SJCRH30 (cell line): ENCODE measurements at regions not wholly inside any gene's neighbourhood (a gene's known extent, or its start where the extent isn't known, plus 50 kb on each side); places are given as distances from the start of the nearest gene placed in this dataset.
A peak's percentile ranks its signal among the peaks of the same experiment; 100 is the strongest.
"Not testable (repeated sequence)": the region's sequence is repeated elsewhere in the genome, so short reads cannot be mapped to it uniquely, and the experiment has no call there.

Experiments used
- DNase-seq, 2 experiments: peaks; one replicate each; pipeline ENCODE4 v3.0.0-alpha.2; 2015 to 2020
- H3K27ac ChIP-seq: fragments of 250-450 bp; sonication (Bioruptor Pico); 2 replicates; pipeline ENCODE4 v1.5.1; 2020; ENCODE audit warnings: mild to moderate bottlenecking, moderate library complexity
- H3K27me3 ChIP-seq: fragments of 250-450 bp; sonication (Bioruptor Pico); 2 replicates; pipeline ENCODE4 v1.5.1; 2020; ENCODE audit warnings: mild to moderate bottlenecking, moderate library complexity
- H3K36me3 ChIP-seq: fragments of 250-450 bp; sonication (Bioruptor Pico); 2 replicates; pipeline ENCODE4 v1.5.1; 2020; ENCODE audit warnings: mild to moderate bottlenecking, moderate library complexity
- H3K4me1 ChIP-seq: fragments of 250-450 bp; sonication (Bioruptor Pico); 2 replicates; pipeline ENCODE4 v1.5.1; 2020; ENCODE audit warnings: mild to moderate bottlenecking, moderate library complexity
- H3K4me3 ChIP-seq: fragments of 250-450 bp; sonication (Bioruptor Pico); 2 replicates; pipeline ENCODE4 v1.5.1; 2020; ENCODE audit warnings: mild to moderate bottlenecking, moderate library complexity
- H3K9me3 ChIP-seq: fragments of 250-450 bp; sonication (Bioruptor Pico); replicated peaks from 2 replicates; pipeline ENCODE4 v1.5.1; 2020; ENCODE audit warnings: mild to moderate bottlenecking, moderate library complexity

DNA sequence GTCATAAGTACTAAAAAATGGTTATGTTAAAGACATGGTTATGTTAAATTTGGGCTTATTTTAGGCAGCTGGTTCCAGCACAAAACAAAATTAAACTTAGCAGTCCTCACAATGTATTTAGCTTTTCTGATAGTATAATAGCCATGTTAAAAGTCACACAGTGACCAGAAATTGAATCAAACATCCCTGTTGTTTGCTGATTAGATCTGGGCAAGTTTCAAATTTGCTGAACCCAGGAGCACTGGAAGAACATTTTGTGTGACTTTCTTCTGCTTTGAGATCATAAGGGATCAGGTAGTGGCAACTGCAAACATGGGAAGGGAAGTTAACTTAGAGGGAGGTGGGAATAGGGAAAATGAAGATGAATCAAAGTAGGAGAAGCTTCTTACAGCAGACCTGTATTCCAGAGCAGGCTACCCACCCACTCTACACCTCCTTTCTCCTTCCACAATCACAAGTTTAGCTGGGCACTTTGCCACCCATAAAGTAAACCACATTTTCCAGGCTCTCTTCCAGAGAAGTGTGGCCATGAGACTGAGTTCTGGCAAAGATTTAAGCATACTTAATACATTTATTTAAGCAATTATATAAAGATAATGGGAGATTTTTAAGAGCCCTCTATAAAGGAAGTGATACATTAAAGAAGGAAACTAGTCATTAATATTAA lies 616.1 kb upstream of the LRATD1 start:
- no peaks in the 10 kb centered on the region for H3K27me3 ChIP-seq
- H3K4me1 ChIP-seq = peaks cover 15% of the 10 kb centered on the region
- H3K27ac ChIP-seq = no peak overlapping the region
- H3K9me3 ChIP-seq = no peaks in the 10 kb centered on the region; the same call in 1 of the 2 replicates
- DNase-seq = peak; percentile 11 to 54
- no peaks in the 10 kb centered on the region for H3K36me3 ChIP-seq
- H3K4me3 ChIP-seq = no peak overlapping the region

GRCh38 chr2:14018620-14019019 lies 613.9 kb upstream of the LRATD1 start:
- peaks cover 7% of the 10 kb centered on the region for H3K4me1 ChIP-seq
- no peak overlapping the region for H3K27ac ChIP-seq
- H3K27me3 ChIP-seq = no peaks in the 10 kb centered on the region
- DNase-seq = no peak
- H3K9me3 ChIP-seq = no peaks in the 10 kb centered on the region
- no peak overlapping the region for H3K4me3 ChIP-seq
- H3K36me3 ChIP-seq = no peaks in the 10 kb centered on the region

DNA sequence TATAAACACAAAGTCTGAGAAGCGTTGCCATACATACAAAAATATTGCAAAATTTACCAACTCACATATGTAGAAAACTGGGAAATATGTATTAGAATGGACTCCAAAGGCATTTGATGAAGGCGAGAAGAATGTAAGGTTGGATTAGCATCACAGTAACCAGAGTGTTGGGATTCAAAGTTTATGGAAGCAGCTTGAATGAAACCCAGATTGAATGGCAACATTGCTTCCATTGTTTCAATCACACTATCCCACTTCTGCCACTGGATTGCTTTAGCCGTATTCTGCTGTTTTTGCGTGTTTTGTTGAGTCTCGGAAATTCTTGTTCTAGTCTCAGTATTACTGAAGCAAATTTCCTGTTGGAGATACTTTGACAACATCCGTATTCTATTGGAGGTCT lies 609.0 kb upstream of the LRATD1 start:
- no peaks in the 10 kb centered on the region for H3K4me1 ChIP-seq
- no peaks in the 10 kb centered on the region for H3K36me3 ChIP-seq
- H3K9me3 ChIP-seq = no peaks in the 10 kb centered on the region
- no peak overlapping the region for H3K4me3 ChIP-seq
- H3K27me3 ChIP-seq = no peaks in the 10 kb centered on the region
- DNase-seq = no peak
- H3K27ac ChIP-seq = no peak overlapping the region

- no peaks in the 10 kb centered on the region for H3K36me3 ChIP-seq
- no peak overlapping the region for H3K4me3 ChIP-seq
- H3K9me3 ChIP-seq = no peaks in the 10 kb centered on the region
- H3K27me3 ChIP-seq = no peaks in the 10 kb centered on the region
- no peaks in the 10 kb centered on the region for H3K4me1 ChIP-seq
- peak in 1 of 2 experiments; percentile 7 for DNase-seq
- no peak overlapping the region for H3K27ac ChIP-seq
Observed at GRCh38 chr2:14039134-14039533, 593.4 kb upstream of the LRATD1 start.

GRCh38 chr2:14047491-14047890 lies 585.0 kb upstream of the LRATD1 start:
- no peak for DNase-seq
- H3K27ac ChIP-seq = no peak overlapping the region
- no peaks in the 10 kb centered on the region for H3K9me3 ChIP-seq
- no peaks in the 10 kb centered on the region for H3K4me1 ChIP-seq
- H3K4me3 ChIP-seq = no peak overlapping the region
- no peaks in the 10 kb centered on the region for H3K36me3 ChIP-seq
- no peaks in the 10 kb centered on the region for H3K27me3 ChIP-seq

DNA sequence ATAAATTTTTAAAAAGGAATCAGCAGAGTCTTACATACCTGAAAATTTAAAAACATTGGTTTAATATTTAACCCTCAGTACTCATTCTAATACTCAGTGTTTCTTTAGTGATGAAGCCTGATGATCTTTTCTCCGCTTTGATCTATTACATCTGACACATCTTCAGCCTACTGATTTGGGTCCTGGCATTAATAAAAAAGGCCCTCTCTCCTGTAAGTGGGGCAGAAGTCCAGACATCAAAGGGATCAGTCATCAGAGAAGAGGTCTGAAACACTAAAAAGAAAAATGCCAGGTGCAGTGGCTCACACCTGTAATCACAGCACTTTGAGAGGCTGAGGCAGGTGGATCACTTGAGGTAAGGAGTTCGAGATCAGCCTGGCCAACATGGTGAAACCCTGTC lies 581.1 kb upstream of the LRATD1 start:
- DNase-seq = no peak

DNA sequence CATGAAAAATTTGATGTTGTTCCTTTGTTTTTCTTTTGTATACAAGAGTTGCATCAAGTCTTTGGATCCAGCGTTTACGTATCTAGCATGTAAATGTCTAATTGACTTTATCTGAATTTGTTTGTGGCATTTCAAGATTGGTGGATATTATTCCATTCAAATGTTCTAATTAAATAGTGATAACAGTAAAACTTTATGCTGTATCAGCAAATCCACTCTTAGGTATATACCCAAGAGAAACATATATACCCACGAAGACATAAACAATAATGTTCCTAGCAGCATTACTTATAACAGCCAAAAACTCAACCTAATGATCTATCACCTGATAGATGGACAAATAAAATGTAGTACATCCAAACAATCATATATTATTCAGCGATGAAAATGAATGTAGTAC lies 579.4 kb upstream of the LRATD1 start:
- no peaks in the 10 kb centered on the region for H3K27me3 ChIP-seq
- no peaks in the 10 kb centered on the region for H3K36me3 ChIP-seq
- H3K4me3 ChIP-seq = no peak overlapping the region
- H3K4me1 ChIP-seq = no peaks in the 10 kb centered on the region
- no peaks in the 10 kb centered on the region for H3K9me3 ChIP-seq
- no peak overlapping the region for H3K27ac ChIP-seq
- DNase-seq = no peak

More for the DNA sequence above, 581.1 kb upstream of the LRATD1 start:
- H3K4me1 ChIP-seq = no peaks in the 10 kb centered on the region
- no peak overlapping the region for H3K4me3 ChIP-seq
- H3K27ac ChIP-seq = no peak overlapping the region
- H3K9me3 ChIP-seq = no peaks in the 10 kb centered on the region
- no peaks in the 10 kb centered on the region for H3K27me3 ChIP-seq
- H3K36me3 ChIP-seq = no peaks in the 10 kb centered on the region

DNA sequence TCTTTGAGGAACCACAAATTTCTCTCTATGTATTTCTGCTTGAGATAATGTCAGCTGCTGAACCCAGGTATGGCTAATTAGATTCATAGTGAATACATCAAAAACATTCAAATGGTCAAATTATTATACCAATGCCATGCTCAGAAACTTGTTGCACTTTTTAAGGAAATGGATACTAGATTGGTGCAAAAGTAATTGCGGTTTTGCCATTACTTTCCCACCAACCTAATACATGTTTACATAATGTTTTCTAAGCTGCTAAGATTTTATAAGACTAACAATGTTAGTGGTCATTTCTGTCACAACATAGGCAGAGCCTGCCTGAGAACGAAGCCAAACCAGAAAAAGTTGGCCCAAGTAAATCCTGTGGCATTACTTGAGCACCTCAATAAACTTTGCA lies 568.2 kb upstream of the LRATD1 start:
- Histone ChIP-seq H3K4me3 (no peak overlapping the region), H3K27ac (no peak overlapping the region), H3K27me3 (no peaks in the 10 kb centered on the region), H3K9me3 (no peaks in the 10 kb centered on the region), H3K4me1 (no peaks in the 10 kb centered on the region), H3K36me3 (no peaks in the 10 kb centered on the region)
- DNase-seq = no peak

GRCh38 chr2:14072338-14072737 lies 560.2 kb upstream of the LRATD1 start:
- no peaks in the 10 kb centered on the region for H3K36me3 ChIP-seq
- H3K9me3 ChIP-seq = no peaks in the 10 kb centered on the region
- H3K4me1 ChIP-seq = peaks cover 4% of the 10 kb centered on the region; the same call in 1 of the 2 replicates
- no peaks in the 10 kb centered on the region for H3K27me3 ChIP-seq
- DNase-seq = no peak
- H3K27ac ChIP-seq = no peak overlapping the region
- H3K4me3 ChIP-seq = no peak overlapping the region

GRCh38 chr2:14074691-14075090 lies 557.8 kb upstream of the LRATD1 start:
- H3K27ac ChIP-seq = no peak overlapping the region
- H3K9me3 ChIP-seq = no peaks in the 10 kb centered on the region
- no peak overlapping the region for H3K4me3 ChIP-seq
- no peaks in the 10 kb centered on the region for H3K36me3 ChIP-seq
- peaks cover 4% of the 10 kb centered on the region; the same call in 1 of the 2 replicates for H3K4me1 ChIP-seq
- DNase-seq = no peak
- no peaks in the 10 kb centered on the region for H3K27me3 ChIP-seq

GRCh38 chr2:14079576-14079975 lies 552.9 kb upstream of the LRATD1 start:
- no peak overlapping the region for H3K4me3 ChIP-seq
- H3K4me1 ChIP-seq = no peaks in the 10 kb centered on the region
- no peak for DNase-seq
- no peaks in the 10 kb centered on the region for H3K9me3 ChIP-seq
- H3K27ac ChIP-seq = no peak overlapping the region
- H3K36me3 ChIP-seq = no peaks in the 10 kb centered on the region
- no peaks in the 10 kb centered on the region for H3K27me3 ChIP-seq

DNA sequence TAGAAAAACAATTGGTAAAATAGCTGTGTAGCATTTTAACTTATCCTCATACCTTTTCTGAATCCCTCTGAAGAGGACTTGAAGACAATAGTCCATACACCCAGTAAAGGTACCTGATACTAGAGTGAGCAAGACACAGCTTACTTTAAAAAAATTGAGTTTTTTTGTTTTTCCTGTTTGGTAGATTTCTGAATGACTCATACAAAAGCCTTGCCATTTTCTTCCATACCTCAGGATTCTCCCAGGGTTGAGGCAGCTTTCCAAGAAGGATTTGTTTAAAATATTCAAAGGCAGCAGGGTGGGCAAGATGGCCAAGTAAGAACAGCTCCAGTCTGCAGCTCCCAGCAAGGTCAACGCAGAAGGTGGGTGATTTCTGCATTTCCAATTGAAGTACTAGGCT lies 551.0 kb upstream of the LRATD1 start:
- no peak overlapping the region for H3K27ac ChIP-seq
- no peaks in the 10 kb centered on the region for H3K9me3 ChIP-seq
- no peaks in the 10 kb centered on the region for H3K36me3 ChIP-seq
- no peak overlapping the region for H3K4me3 ChIP-seq
- no peaks in the 10 kb centered on the region for H3K27me3 ChIP-seq
- DNase-seq = no peak
- no peaks in the 10 kb centered on the region for H3K4me1 ChIP-seq

GRCh38 chr2:14082640-14083039 lies 549.9 kb upstream of the LRATD1 start:
- no peaks in the 10 kb centered on the region for H3K27me3 ChIP-seq
- H3K4me3 ChIP-seq = no peak overlapping the region
- H3K36me3 ChIP-seq = no peaks in the 10 kb centered on the region
- H3K4me1 ChIP-seq = no peaks in the 10 kb centered on the region
- no peaks in the 10 kb centered on the region for H3K9me3 ChIP-seq
- H3K27ac ChIP-seq = no peak overlapping the region
- peak; percentile 8 to 24 for DNase-seq

- no peaks in the 10 kb centered on the region for H3K27me3 ChIP-seq
- H3K4me1 ChIP-seq = no peaks in the 10 kb centered on the region
- H3K4me3 ChIP-seq = no peak overlapping the region
- no peaks in the 10 kb centered on the region for H3K36me3 ChIP-seq
- no peaks in the 10 kb centered on the region for H3K9me3 ChIP-seq
- no peak for DNase-seq
- H3K27ac ChIP-seq = no peak overlapping the region
Observed at GRCh38 chr2:14094592-14094991, 537.9 kb upstream of the LRATD1 start.

- H3K36me3 ChIP-seq, H3K27me3 ChIP-seq, H3K4me3 ChIP-seq, H3K27ac ChIP-seq, DNase-seq, H3K4me1 ChIP-seq, H3K9me3 ChIP-seq: not testable (repeated sequence)
Observed at GRCh38 chr2:14099101-14099500, 533.4 kb upstream of the LRATD1 start.

DNA sequence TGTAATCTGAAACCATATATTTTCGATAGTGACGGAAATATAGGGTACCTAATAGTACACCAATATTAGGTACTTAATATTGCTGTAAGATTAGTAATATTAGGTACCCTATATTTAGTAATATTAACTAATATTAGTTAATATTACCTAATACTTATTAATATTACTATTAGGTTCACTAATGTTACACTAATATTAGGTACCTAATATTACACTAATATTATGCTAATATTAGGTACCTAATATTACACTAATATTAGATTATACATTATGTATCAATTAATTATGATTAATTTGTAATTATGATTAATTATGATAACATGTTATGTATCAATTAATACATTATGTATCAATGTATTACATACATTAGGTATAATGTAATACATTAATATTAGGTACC lies 518.2 kb upstream of the LRATD1 start:
- H3K4me1 ChIP-seq = no peaks in the 10 kb centered on the region
- no peak overlapping the region for H3K4me3 ChIP-seq
- H3K36me3 ChIP-seq = no peaks in the 10 kb centered on the region
- no peak for DNase-seq
- no peaks in the 10 kb centered on the region for H3K9me3 ChIP-seq
- H3K27me3 ChIP-seq = no peaks in the 10 kb centered on the region
- no peak overlapping the region for H3K27ac ChIP-seq
